ENCODE measurements at regions not wholly inside any gene's neighbourhood (a gene's known extent, or its start where the extent isn't known, plus 50 kb on each side); places are given as distances from the start of the nearest gene placed in this dataset.

GRCh38 chr5:101969742-101970141, 326.3 kb downstream of the SLCO4C1 start:
- H3K36me3 ChIP-seq (ENCODE audit: insufficient read depth, low read length), result no peaks in the 10 kb centered on the region
- no peaks in the 10 kb centered on the region for H3F3A ChIP-seq (ENCODE audit: low read depth)
- H3K27me3 ChIP-seq (ENCODE audit: insufficient read depth, low read length, poor library complexity, severe bottlenecking), result no peaks in the 10 kb centered on the region
- H3K4me2 ChIP-seq (ENCODE audit: low read depth, low read length, poor library complexity, severe bottlenecking), result no peak overlapping the region
- no peak overlapping the region for H3K4me3 ChIP-seq (ENCODE audit: low read length, poor library complexity, severe bottlenecking)
- H3K4me1 ChIP-seq (ENCODE audit: insufficient read depth, low read length, poor library complexity, severe bottlenecking), result no peaks in the 10 kb centered on the region
- H3K9me2 ChIP-seq (replicated peaks; ENCODE audit: low read depth, low read length), result no peaks in the 10 kb centered on the region
- H3K9ac ChIP-seq (ENCODE audit: low read depth, low read length, poor library complexity, severe bottlenecking), result no peak overlapping the region
- no peaks in the 10 kb centered on the region for H3K9me3 ChIP-seq (ENCODE audit: insufficient read depth, low read depth, low read length)
- no peak overlapping the region for H2AFZ ChIP-seq (ENCODE audit: low read length)
- no peaks in the 10 kb centered on the region for H3K79me2 ChIP-seq (ENCODE audit: insufficient read depth, low read length)
- H4K20me1 ChIP-seq (ENCODE audit: insufficient read depth, low read length, poor library complexity, severe bottlenecking), result no peaks in the 10 kb centered on the region
- TF ChIP-seq, protein P1, sequence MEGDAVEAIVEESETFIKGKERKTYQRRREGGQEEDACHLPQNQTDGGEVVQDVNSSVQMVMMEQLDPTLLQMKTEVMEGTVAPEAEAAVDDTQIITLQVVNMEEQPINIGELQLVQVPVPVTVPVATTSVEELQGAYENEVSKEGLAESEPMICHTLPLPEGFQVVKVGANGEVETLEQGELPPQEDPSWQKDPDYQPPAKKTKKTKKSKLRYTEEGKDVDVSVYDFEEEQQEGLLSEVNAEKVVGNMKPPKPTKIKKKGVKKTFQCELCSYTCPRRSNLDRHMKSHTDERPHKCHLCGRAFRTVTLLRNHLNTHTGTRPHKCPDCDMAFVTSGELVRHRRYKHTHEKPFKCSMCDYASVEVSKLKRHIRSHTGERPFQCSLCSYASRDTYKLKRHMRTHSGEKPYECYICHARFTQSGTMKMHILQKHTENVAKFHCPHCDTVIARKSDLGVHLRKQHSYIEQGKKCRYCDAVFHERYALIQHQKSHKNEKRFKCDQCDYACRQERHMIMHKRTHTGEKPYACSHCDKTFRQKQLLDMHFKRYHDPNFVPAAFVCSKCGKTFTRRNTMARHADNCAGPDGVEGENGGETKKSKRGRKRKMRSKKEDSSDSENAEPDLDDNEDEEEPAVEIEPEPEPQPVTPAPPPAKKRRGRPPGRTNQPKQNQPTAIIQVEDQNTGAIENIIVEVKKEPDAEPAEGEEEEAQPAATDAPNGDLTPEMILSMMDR (conservative IDR thresholded peaks at IDR 0.05; ENCODE audit: low read length), result no peak

- no peaks in the 10 kb centered on the region for H3K79me2 ChIP-seq (ENCODE audit: insufficient read depth, low read length)
- TF ChIP-seq EZH2phosphoT487 (IDR thresholded peaks at IDR 0.05; ENCODE audit: borderline replicate concordance), result no peak
- TF ChIP-seq, protein P1 (conservative IDR thresholded peaks at IDR 0.05; ENCODE audit: low read length), result no peak
- no peaks in the 10 kb centered on the region for H3K27me3 ChIP-seq (ENCODE audit: insufficient read depth, low read length, poor library complexity, severe bottlenecking)
- H2AFZ ChIP-seq (ENCODE audit: low read length), result no peak overlapping the region
- no peak overlapping the region for H3K4me3 ChIP-seq (ENCODE audit: low read length, poor library complexity, severe bottlenecking)
- no peaks in the 10 kb centered on the region for H3K9me2 ChIP-seq (replicated peaks; ENCODE audit: low read depth, low read length)
- no peaks in the 10 kb centered on the region for H3F3A ChIP-seq (ENCODE audit: low read depth)
- H3K9ac ChIP-seq (ENCODE audit: low read depth, low read length, poor library complexity, severe bottlenecking), result no peak overlapping the region
- no peaks in the 10 kb centered on the region for H4K20me1 ChIP-seq (ENCODE audit: insufficient read depth, low read length, poor library complexity, severe bottlenecking)
- no peaks in the 10 kb centered on the region for H3K36me3 ChIP-seq (ENCODE audit: insufficient read depth, low read length)
- H3K9me3 ChIP-seq (ENCODE audit: insufficient read depth, low read depth, low read length), result no peaks in the 10 kb centered on the region
- no peak overlapping the region for H3K4me2 ChIP-seq (ENCODE audit: low read depth, low read length, poor library complexity, severe bottlenecking)
- H3K4me1 ChIP-seq (ENCODE audit: insufficient read depth, low read length, poor library complexity, severe bottlenecking), result no peaks in the 10 kb centered on the region
Observed at GRCh38 chr5:101966476-101966875, 329.6 kb downstream of the SLCO4C1 start.

GRCh38 chr5:101955891-101956290, 340.2 kb downstream of the SLCO4C1 start:
- H3K4me2 ChIP-seq (ENCODE audit: low read depth, low read length, poor library complexity, severe bottlenecking), result no peak overlapping the region
- no peak overlapping the region for H3K4me3 ChIP-seq (ENCODE audit: low read length, poor library complexity, severe bottlenecking)
- no peaks in the 10 kb centered on the region for H3K79me2 ChIP-seq (ENCODE audit: insufficient read depth, low read length)
- no peak overlapping the region for H3K9ac ChIP-seq (ENCODE audit: low read depth, low read length, poor library complexity, severe bottlenecking)
- H3K4me1 ChIP-seq (ENCODE audit: insufficient read depth, low read length, poor library complexity, severe bottlenecking), result no peaks in the 10 kb centered on the region
- H3K9me3 ChIP-seq (ENCODE audit: insufficient read depth, low read depth, low read length), result no peaks in the 10 kb centered on the region
- no peak for TF ChIP-seq EZH2phosphoT487 (IDR thresholded peaks at IDR 0.05; ENCODE audit: borderline replicate concordance)
- TF ChIP-seq, protein P1 (conservative IDR thresholded peaks at IDR 0.05; ENCODE audit: low read length), result no peak
- no peak overlapping the region for H2AFZ ChIP-seq (ENCODE audit: low read length)
- H3F3A ChIP-seq (ENCODE audit: low read depth), result no peaks in the 10 kb centered on the region
- H3K27me3 ChIP-seq (ENCODE audit: insufficient read depth, low read length, poor library complexity, severe bottlenecking), result no peaks in the 10 kb centered on the region
- H3K36me3 ChIP-seq (ENCODE audit: insufficient read depth, low read length), result 0 out of 2 replicates have a peak, but pooled peaks cover 3% of the 10 kb centered on the region
- H4K20me1 ChIP-seq (ENCODE audit: insufficient read depth, low read length, poor library complexity, severe bottlenecking), result no peaks in the 10 kb centered on the region
- H3K9me2 ChIP-seq (replicated peaks; ENCODE audit: low read depth, low read length), result no peaks in the 10 kb centered on the region
